ENCODE measurements at regions not wholly inside any gene's neighbourhood (a gene's known extent, or its start where the extent isn't known, plus 50 kb on each side); places are given as distances from the start of the nearest gene placed in this dataset.

DNA sequence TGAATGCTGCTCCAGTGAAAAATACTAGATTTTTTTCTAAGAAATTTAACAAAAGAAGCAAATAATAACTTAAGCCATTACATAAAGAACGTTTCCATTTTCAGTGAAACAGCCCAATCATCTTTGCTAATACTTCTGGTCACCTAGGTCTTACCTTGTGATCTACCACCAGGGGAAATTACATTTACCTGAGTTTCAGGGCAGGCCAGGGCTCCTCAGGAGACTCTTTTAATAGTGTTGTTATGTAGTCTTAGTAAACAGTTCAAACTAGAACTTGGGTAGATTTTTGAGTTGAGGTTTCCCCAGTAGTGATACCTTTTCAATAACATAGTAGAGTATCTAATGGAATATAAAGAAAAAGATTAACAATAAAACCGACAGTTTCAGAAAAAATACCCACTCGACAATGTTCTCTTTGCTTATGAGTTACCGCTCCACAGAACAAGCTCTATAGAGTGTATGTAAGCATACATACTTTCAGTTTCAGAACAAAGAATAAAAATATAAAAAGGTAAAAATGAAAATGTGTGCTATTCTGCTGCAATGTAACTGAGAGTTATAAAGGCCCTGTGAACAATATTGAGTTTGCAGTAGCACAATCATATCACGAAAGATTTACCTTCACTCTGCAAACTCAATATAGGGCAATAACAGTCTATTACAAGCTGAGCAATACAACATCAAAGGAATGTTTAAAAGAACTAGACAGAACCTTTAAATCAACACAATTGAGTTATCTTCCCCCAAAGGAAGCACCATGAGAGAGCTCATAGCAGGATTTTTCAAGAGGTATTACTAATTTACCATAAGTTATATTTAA is 165.8 kb downstream of the ATOH1 start:
- 93 to 100% methylated on average over 1 to 5 of the region's 5 CpGs for WGBS, 2 experiments (ENCODE audit: insufficient coverage in 1 of 2, insufficient read length in 1 of 2)
- no peak overlapping the region for H3K4me3 Mint-ChIP-seq
- Histone ChIP-seq H3K36me3 (ENCODE audit: control insufficient read depth, insufficient read depth, low read length) (no peaks in the 10 kb centered on the region), H3K9ac (ENCODE audit: extremely low read depth, low read length, poor library complexity, severe bottlenecking) (no peak overlapping the region), H3K27me3 (ENCODE audit: control insufficient read depth, insufficient read depth, low read length, poor library complexity, severe bottlenecking) (no peaks in the 10 kb centered on the region), H3K9me3 (ENCODE audit: control insufficient read depth, low read length) (no peaks in the 10 kb centered on the region), H3K27ac (ENCODE audit: low read depth, low read length) (no peak overlapping the region), H3K4me3 (ENCODE audit: low read length) (no peak overlapping the region), H3K4me1 (ENCODE audit: control insufficient read depth, insufficient read depth, low read length) (no peaks in the 10 kb centered on the region)
- DNase-seq, result no peak
- TF ChIP-seq, protein P1, sequence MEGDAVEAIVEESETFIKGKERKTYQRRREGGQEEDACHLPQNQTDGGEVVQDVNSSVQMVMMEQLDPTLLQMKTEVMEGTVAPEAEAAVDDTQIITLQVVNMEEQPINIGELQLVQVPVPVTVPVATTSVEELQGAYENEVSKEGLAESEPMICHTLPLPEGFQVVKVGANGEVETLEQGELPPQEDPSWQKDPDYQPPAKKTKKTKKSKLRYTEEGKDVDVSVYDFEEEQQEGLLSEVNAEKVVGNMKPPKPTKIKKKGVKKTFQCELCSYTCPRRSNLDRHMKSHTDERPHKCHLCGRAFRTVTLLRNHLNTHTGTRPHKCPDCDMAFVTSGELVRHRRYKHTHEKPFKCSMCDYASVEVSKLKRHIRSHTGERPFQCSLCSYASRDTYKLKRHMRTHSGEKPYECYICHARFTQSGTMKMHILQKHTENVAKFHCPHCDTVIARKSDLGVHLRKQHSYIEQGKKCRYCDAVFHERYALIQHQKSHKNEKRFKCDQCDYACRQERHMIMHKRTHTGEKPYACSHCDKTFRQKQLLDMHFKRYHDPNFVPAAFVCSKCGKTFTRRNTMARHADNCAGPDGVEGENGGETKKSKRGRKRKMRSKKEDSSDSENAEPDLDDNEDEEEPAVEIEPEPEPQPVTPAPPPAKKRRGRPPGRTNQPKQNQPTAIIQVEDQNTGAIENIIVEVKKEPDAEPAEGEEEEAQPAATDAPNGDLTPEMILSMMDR (conservative IDR thresholded peaks at IDR 0.05), result peak; percentile 39
- no peaks in the 10 kb centered on the region for H3K4me1 Mint-ChIP-seq
- H3K27ac Mint-ChIP-seq, result no peak overlapping the region
- no peaks in the 10 kb centered on the region for H3K27me3 Mint-ChIP-seq (ENCODE audit: insufficient read depth)
- H3K36me3 Mint-ChIP-seq (ENCODE audit: low read depth), result no peaks in the 10 kb centered on the region
- no peaks in the 10 kb centered on the region for H3K9me3 Mint-ChIP-seq

DNA sequence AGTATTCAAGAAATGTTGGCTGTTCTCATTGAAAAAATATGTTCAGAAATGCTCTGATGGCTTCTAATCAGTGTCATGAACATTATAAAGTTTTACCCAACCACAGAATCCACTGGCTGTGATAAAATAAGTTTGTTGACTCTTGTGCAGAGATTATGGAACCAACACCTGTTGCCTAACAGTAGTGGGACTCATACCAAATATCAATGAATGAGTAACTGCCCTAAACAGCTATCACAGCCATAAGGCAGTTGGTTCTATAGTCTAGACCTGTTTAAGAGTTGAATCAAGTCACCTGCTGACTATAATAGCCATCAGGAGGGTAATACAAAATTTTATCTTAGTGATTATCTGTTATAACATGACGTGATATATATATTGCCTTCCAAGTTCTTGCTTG is 168.3 kb downstream of the ATOH1 start:
- DNase-seq, result no peak

DNA sequence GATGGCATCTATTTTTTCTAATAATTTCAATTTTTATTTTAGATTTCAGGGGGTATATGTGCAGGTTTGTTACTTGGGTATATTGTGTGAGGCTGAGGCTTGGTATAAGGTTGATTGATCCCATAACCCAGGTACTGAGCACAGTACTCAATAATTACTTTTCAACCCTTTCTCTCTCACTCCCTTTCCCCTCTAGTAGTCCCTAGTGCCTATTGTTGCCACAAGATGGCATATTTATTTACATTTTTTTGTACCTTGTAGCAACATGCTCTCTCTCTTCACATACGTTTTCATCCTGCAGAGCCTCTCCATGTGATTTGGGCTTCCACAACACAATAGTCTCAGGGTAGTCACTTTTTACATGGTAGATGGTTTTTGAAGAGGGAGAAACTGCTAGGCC is 172.0 kb downstream of the ATOH1 start:
- 50 to 72% methylated on average over 1 of the region's 1 CpG for WGBS, 2 experiments (ENCODE audit: insufficient coverage in 1 of 2, insufficient read length in 1 of 2)
- H3K4me3 ChIP-seq (ENCODE audit: low read length), result no peak overlapping the region
- H3K36me3 ChIP-seq (ENCODE audit: control insufficient read depth, insufficient read depth, low read length), result no peaks in the 10 kb centered on the region
- TF ChIP-seq, protein P1 (conservative IDR thresholded peaks at IDR 0.05), result peak; percentile 26
- peaks cover 2% of the 10 kb centered on the region for H3K9me3 Mint-ChIP-seq
- H3K9me3 ChIP-seq (ENCODE audit: control insufficient read depth, low read length), result no peaks in the 10 kb centered on the region
- no peak overlapping the region for H3K27ac Mint-ChIP-seq
- H3K4me1 ChIP-seq (ENCODE audit: control insufficient read depth, insufficient read depth, low read length), result no peaks in the 10 kb centered on the region
- H3K27ac ChIP-seq (ENCODE audit: low read depth, low read length), result no peak overlapping the region
- H3K27me3 ChIP-seq (ENCODE audit: control insufficient read depth, insufficient read depth, low read length, poor library complexity, severe bottlenecking), result no peaks in the 10 kb centered on the region
- H3K4me3 Mint-ChIP-seq, result no peak overlapping the region
- DNase-seq, result no peak
- no peak overlapping the region for H3K9ac ChIP-seq (ENCODE audit: extremely low read depth, low read length, poor library complexity, severe bottlenecking)
- H3K4me1 Mint-ChIP-seq, result no peaks in the 10 kb centered on the region
- H3K27me3 Mint-ChIP-seq (ENCODE audit: insufficient read depth), result no peaks in the 10 kb centered on the region
- H3K36me3 Mint-ChIP-seq (ENCODE audit: low read depth), result no peaks in the 10 kb centered on the region

More for the DNA sequence above, 168.3 kb downstream of the ATOH1 start:
- Histone ChIP-seq H3K36me3 (ENCODE audit: control insufficient read depth, insufficient read depth, low read length) (no peaks in the 10 kb centered on the region), H3K4me3 (ENCODE audit: low read length) (no peak overlapping the region), H3K9ac (ENCODE audit: extremely low read depth, low read length, poor library complexity, severe bottlenecking) (no peak overlapping the region), H3K4me1 (ENCODE audit: control insufficient read depth, insufficient read depth, low read length) (no peaks in the 10 kb centered on the region), H3K9me3 (ENCODE audit: control insufficient read depth, low read length) (no peaks in the 10 kb centered on the region), H3K27me3 (ENCODE audit: control insufficient read depth, insufficient read depth, low read length, poor library complexity, severe bottlenecking) (no peaks in the 10 kb centered on the region), H3K27ac (ENCODE audit: low read depth, low read length) (no peak overlapping the region)
- no peak overlapping the region for H3K4me3 Mint-ChIP-seq
- no peaks in the 10 kb centered on the region for H3K27me3 Mint-ChIP-seq (ENCODE audit: insufficient read depth)
- no peaks in the 10 kb centered on the region for H3K9me3 Mint-ChIP-seq
- no peaks in the 10 kb centered on the region for H3K36me3 Mint-ChIP-seq (ENCODE audit: low read depth)
- TF ChIP-seq, protein P1 (conservative IDR thresholded peaks at IDR 0.05), result no peak
- WGBS, 2 experiments (ENCODE audit: insufficient coverage in 1 of 2, insufficient read length in 1 of 2), result 95% methylated on average over 1 of the region's 1 CpG; no CpG with 5 or more reads in 1 of the 2 experiments
- H3K4me1 Mint-ChIP-seq, result no peaks in the 10 kb centered on the region
- H3K27ac Mint-ChIP-seq, result no peak overlapping the region
